ENCODE measurements at regions not wholly inside any gene's neighbourhood (a gene's known extent, or its start where the extent isn't known, plus 50 kb on each side); places are given as distances from the start of the nearest gene placed in this dataset.

- WGBS, 2 experiments (ENCODE audit: extremely low coverage in 2 of 2, insufficient read length in 1 of 2), result 100% methylated on average over 4 of the region's 5 CpGs; no CpG with 5 or more reads in 1 of the 2 experiments
- no peak overlapping the region for H2AFZ ChIP-seq (replicated peaks; ENCODE audit: low read length, poor library complexity)
Measured at GRCh38 chr11:27250867-27251665, 111.9 kb downstream of the CCDC34 start.

More at GRCh38 chr11:27250867-27251665, 111.9 kb downstream of the CCDC34 start:
- intact Hi-C loops (cut with micrococcal nuclease), result no loop called here
- H3K9me3 ChIP-seq (ENCODE audit: control insufficient read depth, insufficient read depth, low read length), result no peaks in the 10 kb centered on the region; the same call in 1 of the 2 replicates
- H2BK15ac ChIP-seq (ENCODE audit: low read depth, low read length), result no peak overlapping the region
- H3K9me1 ChIP-seq (ENCODE audit: insufficient read depth, low read length), result no peaks in the 10 kb centered on the region
- no peaks in the 10 kb centered on the region for H3K79me1 ChIP-seq (ENCODE audit: low read depth in 1 of 2, low read length in 2 of 2)
- H4K5ac ChIP-seq (ENCODE audit: low read depth, low read length), result no peak overlapping the region
- no peaks in the 10 kb centered on the region for H4K20me1 ChIP-seq (ENCODE audit: insufficient read depth, low read length)
- ATAC-seq (ENCODE audit: low read depth) (no peak), DNase-seq (no peak)
- H4K8ac ChIP-seq (ENCODE audit: low read depth in 2 of 2, low read length in 2 of 2), result no peak overlapping the region
- H2BK120ac ChIP-seq (ENCODE audit: low read depth, low read length), result no peak overlapping the region
- H3K4me3 ChIP-seq (ENCODE audit: insufficient read depth, low read depth, low read length), result no peak overlapping the region
- no peak overlapping the region for H2AK9ac ChIP-seq (replicated peaks; ENCODE audit: low read depth, low read length, poor library complexity)
- dilution Hi-C loops (cut with HindIII; ENCODE audit: low sequenced_read_pairs, unreplicated experiment), result no loop called here
- in situ Hi-C loops (cut with MboI; ENCODE audit: low sequenced_read_pairs), result no loop called here
- CTCF ChIA-PET, result no interaction called here
- TF ChIP-seq RFX5 (IDR thresholded peaks at IDR 0.05; ENCODE audit: low read depth, low read length), result no peak
- TF ChIP-seq RAD21 (IDR thresholded peaks at IDR 0.05; ENCODE audit: low read length), result no peak
- TF ChIP-seq CEBPB (IDR thresholded peaks at IDR 0.05; ENCODE audit: low read depth, low read length), result no peak
- no peak for TF ChIP-seq USF2 (IDR thresholded peaks at IDR 0.05; ENCODE audit: low read depth, low read length)
- no peak for TF ChIP-seq BHLHE40 (IDR thresholded peaks at IDR 0.05; ENCODE audit: low read depth, low read length)
- TF ChIP-seq SMC3 (IDR thresholded peaks at IDR 0.05; ENCODE audit: low read depth, low read length), result no peak
- no peak for TF ChIP-seq RCOR1 (IDR thresholded peaks at IDR 0.05; ENCODE audit: insufficient replicate concordance, low read length)
- TF ChIP-seq CTCF (conservative IDR thresholded peaks at IDR 0.05; ENCODE audit: low read depth, low read length), result no peak
- no peak for TF ChIP-seq MAZ (IDR thresholded peaks at IDR 0.05; ENCODE audit: borderline replicate concordance, low read depth, low read length)
- TF ChIP-seq CHD1 (IDR thresholded peaks at IDR 0.05; ENCODE audit: low read depth, low read length), result no peak
- TF ChIP-seq MAFK (IDR thresholded peaks at IDR 0.05; ENCODE audit: low read depth, low read length), result no peak
- no peak for TF ChIP-seq POLR2A (IDR thresholded peaks at IDR 0.05; ENCODE audit: low read depth, low read length)
- TF ChIP-seq ELK1 (IDR thresholded peaks at IDR 0.05; ENCODE audit: borderline replicate concordance, low read depth, low read length), result no peak
- no peak for TF ChIP-seq FOS (IDR thresholded peaks at IDR 0.05; ENCODE audit: low read depth, low read length)
- no peak overlapping the region for H3K4ac ChIP-seq (ENCODE audit: low read depth, low read length)
- no peak overlapping the region for H4K91ac ChIP-seq (ENCODE audit: insufficient read depth, low read depth, low read length)
- H2AK5ac ChIP-seq (ENCODE audit: low read depth, low read length), result no peak overlapping the region
- H3K36me3 ChIP-seq (ENCODE audit: control insufficient read depth, insufficient read depth, low read length), result no peaks in the 10 kb centered on the region
- H3K18ac ChIP-seq (ENCODE audit: low read depth, low read length), result no peak overlapping the region
- POLR2A ChIA-PET (ENCODE audit: unreplicated experiment), result no interaction called here
- H3K9ac ChIP-seq (ENCODE audit: low read depth, low read length), result no peak overlapping the region
- H3K4me1 ChIP-seq (ENCODE audit: control insufficient read depth, insufficient read depth, low read length), result no peaks in the 10 kb centered on the region
- no peak overlapping the region for H3K23ac ChIP-seq (ENCODE audit: low read depth, low read length)
- H3K27me3 ChIP-seq (ENCODE audit: control insufficient read depth, insufficient read depth, low read length), result peaks cover 10% of the 10 kb centered on the region
- no TSS peak for BruUV-seq (replicated peaks)
- no peak overlapping the region for H3K4me2 ChIP-seq (ENCODE audit: low read depth, low read length)
- H3K56ac ChIP-seq (ENCODE audit: extremely low read depth, insufficient read depth, low read length), result no peak overlapping the region
- no peak overlapping the region for H3K27ac ChIP-seq (ENCODE audit: insufficient read depth, low read length)
- H3K14ac ChIP-seq (replicated peaks; ENCODE audit: low read depth, low read length), result no peak overlapping the region
- H2BK5ac ChIP-seq (ENCODE audit: low read depth, low read length, poor library complexity, severe bottlenecking), result no peak overlapping the region
- H2BK20ac ChIP-seq (ENCODE audit: low read depth, low read length), result no peak overlapping the region
